ENCODE measurements at regions not wholly inside any gene's neighbourhood (a gene's known extent, or its start where the extent isn't known, plus 50 kb on each side); places are given as distances from the start of the nearest gene placed in this dataset.

GRCh38 chr5:175582697-175583096, 75.2 kb upstream of the HRH2 start:
- no peak overlapping the region for H2AFZ ChIP-seq (ENCODE audit: low read depth, low read length, poor library complexity, severe bottlenecking)
- peaks cover 5% of the 10 kb centered on the region; the same call in 1 of the 2 replicates for H3K27me3 ChIP-seq (ENCODE audit: insufficient read depth, low read length)
- DNase-seq (ENCODE audit: low read depth, low spot score) = no peak
- no peaks in the 10 kb centered on the region for H3K9me3 ChIP-seq (ENCODE audit: control insufficient read depth in 1 of 2, insufficient read depth in 1 of 2, low read depth in 1 of 2, low read length in 2 of 2)
- no peak for ATAC-seq
- H3K4me3 ChIP-seq (replicated peaks in 1 of 2; ENCODE audit: low read depth in 1 of 2, low read length in 2 of 2) = no peak overlapping the region
- ChIA-PET POLR2A (no interaction called here), CTCF (no interaction called here), RAD21 (ENCODE audit: low non-redundant PET in 1 of 2, low total read pairs in 2 of 2, uncharacterized antibody in 2 of 2, unreplicated experiment in 2 of 2) (no interaction called here)
- H3K79me2 ChIP-seq (ENCODE audit: insufficient read depth, low read length) = no peaks in the 10 kb centered on the region
- no peaks in the 10 kb centered on the region for H3K4me1 ChIP-seq (ENCODE audit: control insufficient read depth in 1 of 2, insufficient read depth in 2 of 2, low read length in 2 of 2)
- no peak overlapping the region for H3K27ac ChIP-seq (ENCODE audit: low read depth, low read length)
- no peaks in the 10 kb centered on the region for H3K36me3 ChIP-seq (ENCODE audit: control insufficient read depth in 1 of 2, insufficient read depth in 2 of 2, low read length in 2 of 2)
- no peaks in the 10 kb centered on the region for H4K20me1 ChIP-seq (ENCODE audit: insufficient read depth)
- no peak overlapping the region for H3K9ac ChIP-seq (ENCODE audit: low read length)
- H3K4me2 ChIP-seq (ENCODE audit: low read length) = no peak overlapping the region
- H3K9me2 ChIP-seq (ENCODE audit: insufficient read depth) = no peaks in the 10 kb centered on the region
- TF ChIP-seq YY1 (IDR thresholded peaks at IDR 0.05; ENCODE audit: extremely low read depth, insufficient replicate concordance, low read depth, low read length) = no peak
- TF ChIP-seq JUND (IDR thresholded peaks at IDR 0.05) = no peak
- TF ChIP-seq EGR1 (IDR thresholded peaks at IDR 0.05; ENCODE audit: low read depth) = no peak
- TF ChIP-seq, protein P1, sequence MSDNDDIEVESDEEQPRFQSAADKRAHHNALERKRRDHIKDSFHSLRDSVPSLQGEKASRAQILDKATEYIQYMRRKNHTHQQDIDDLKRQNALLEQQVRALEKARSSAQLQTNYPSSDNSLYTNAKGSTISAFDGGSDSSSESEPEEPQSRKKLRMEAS (IDR thresholded peaks at IDR 0.05) = no peak
- no peak for TF ChIP-seq ZNF274 (IDR thresholded peaks at IDR 0.05; ENCODE audit: low read depth, low read length)
- intact Hi-C loops (cut with micrococcal nuclease) = no loop called here
- no TSS peak for BruUV-seq (replicated peaks)

DNA sequence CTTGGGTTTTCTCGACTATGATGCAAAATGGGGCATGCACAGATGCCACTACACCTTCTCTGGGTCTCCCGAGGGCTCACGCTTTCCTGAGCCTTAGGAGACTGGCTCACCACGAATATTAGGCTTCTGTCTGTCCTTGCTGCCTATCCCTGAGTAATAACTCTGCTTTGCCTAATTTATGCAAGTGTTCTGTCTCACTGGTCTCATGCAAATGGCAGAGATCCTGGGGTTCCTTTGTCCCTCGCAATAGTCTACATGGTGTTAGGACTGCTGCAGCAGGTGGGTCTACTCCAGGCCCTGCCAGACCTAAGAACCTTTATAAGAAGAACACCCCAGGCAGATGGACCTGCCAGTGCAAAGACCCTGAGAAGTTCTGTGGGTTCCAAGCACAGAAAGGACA, 72.3 kb upstream of the HRH2 start:
- BruUV-seq (replicated peaks) = no TSS peak
- Histone ChIP-seq H3K36me3 (ENCODE audit: control insufficient read depth in 1 of 2, insufficient read depth in 2 of 2, low read length in 2 of 2) (no peaks in the 10 kb centered on the region), H3K4me1 (ENCODE audit: control insufficient read depth in 1 of 2, insufficient read depth in 2 of 2, low read length in 2 of 2) (peaks cover 0 to 4% of the 10 kb centered on the region in 2 experiments; a peak in 1 of 4 replicates), H3K79me2 (ENCODE audit: insufficient read depth, low read length) (no peaks in the 10 kb centered on the region), H4K20me1 (ENCODE audit: insufficient read depth) (no peaks in the 10 kb centered on the region), H3K9me3 (ENCODE audit: control insufficient read depth in 1 of 2, insufficient read depth in 1 of 2, low read depth in 1 of 2, low read length in 2 of 2) (no peaks in the 10 kb centered on the region), H3K4me2 (ENCODE audit: low read length) (no peak overlapping the region), H3K27ac (ENCODE audit: low read depth, low read length) (no peak overlapping the region), H3K4me3 (replicated peaks in 1 of 2; ENCODE audit: low read depth in 1 of 2, low read length in 2 of 2) (no peak overlapping the region), H3K27me3 (ENCODE audit: insufficient read depth, low read length) (peaks cover 5% of the 10 kb centered on the region; the same call in 1 of the 2 replicates), H3K9ac (ENCODE audit: low read length) (no peak overlapping the region), H3K9me2 (ENCODE audit: insufficient read depth) (no peaks in the 10 kb centered on the region), H2AFZ (ENCODE audit: low read depth, low read length, poor library complexity, severe bottlenecking) (no peak overlapping the region)
- TF ChIP-seq, protein P2, sequence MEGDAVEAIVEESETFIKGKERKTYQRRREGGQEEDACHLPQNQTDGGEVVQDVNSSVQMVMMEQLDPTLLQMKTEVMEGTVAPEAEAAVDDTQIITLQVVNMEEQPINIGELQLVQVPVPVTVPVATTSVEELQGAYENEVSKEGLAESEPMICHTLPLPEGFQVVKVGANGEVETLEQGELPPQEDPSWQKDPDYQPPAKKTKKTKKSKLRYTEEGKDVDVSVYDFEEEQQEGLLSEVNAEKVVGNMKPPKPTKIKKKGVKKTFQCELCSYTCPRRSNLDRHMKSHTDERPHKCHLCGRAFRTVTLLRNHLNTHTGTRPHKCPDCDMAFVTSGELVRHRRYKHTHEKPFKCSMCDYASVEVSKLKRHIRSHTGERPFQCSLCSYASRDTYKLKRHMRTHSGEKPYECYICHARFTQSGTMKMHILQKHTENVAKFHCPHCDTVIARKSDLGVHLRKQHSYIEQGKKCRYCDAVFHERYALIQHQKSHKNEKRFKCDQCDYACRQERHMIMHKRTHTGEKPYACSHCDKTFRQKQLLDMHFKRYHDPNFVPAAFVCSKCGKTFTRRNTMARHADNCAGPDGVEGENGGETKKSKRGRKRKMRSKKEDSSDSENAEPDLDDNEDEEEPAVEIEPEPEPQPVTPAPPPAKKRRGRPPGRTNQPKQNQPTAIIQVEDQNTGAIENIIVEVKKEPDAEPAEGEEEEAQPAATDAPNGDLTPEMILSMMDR (IDR thresholded peaks at IDR 0.05 in 2 of 3, conservative IDR thresholded peaks at IDR 0.05 in 1 of 3; ENCODE audit: borderline replicate concordance in 1 of 3, insufficient read depth in 1 of 3, low read depth in 2 of 3, low read length in 2 of 3) = no peak
- no peak for TF ChIP-seq ZNF274 (IDR thresholded peaks at IDR 0.05; ENCODE audit: low read depth, low read length)
- no peak for TF ChIP-seq POLR2AphosphoS5 (IDR thresholded peaks at IDR 0.05; ENCODE audit: low read depth, low read length)
- TF ChIP-seq RAD21 (IDR thresholded peaks at IDR 0.05; ENCODE audit: low read depth) = no peak
- TF ChIP-seq SRF (IDR thresholded peaks at IDR 0.05; ENCODE audit: low read depth) = no peak
- TF ChIP-seq YY1 (IDR thresholded peaks at IDR 0.05; ENCODE audit: extremely low read depth, insufficient replicate concordance, low read depth, low read length) = no peak
- TF ChIP-seq EZH2phosphoT487 (IDR thresholded peaks at IDR 0.05; ENCODE audit: borderline replicate concordance) = no peak
- TF ChIP-seq SIN3A (IDR thresholded peaks at IDR 0.05; ENCODE audit: low read depth) = no peak
- TF ChIP-seq JUND (IDR thresholded peaks at IDR 0.05) = no peak
- no peak for TF ChIP-seq CBX3 (IDR thresholded peaks at IDR 0.05; ENCODE audit: low read depth)
- TF ChIP-seq TCF7L2 (IDR thresholded peaks at IDR 0.05; ENCODE audit: borderline replicate concordance, extremely low read depth, insufficient read depth, insufficient read length) = no peak
- TF ChIP-seq, protein P1 (IDR thresholded peaks at IDR 0.05) = no peak
- no peak for TF ChIP-seq POLR2A (IDR thresholded peaks at IDR 0.05; ENCODE audit: borderline replicate concordance, extremely low read depth, insufficient read depth, insufficient read length)
- POLR2A ChIA-PET = no interaction called here
- DNase-seq (ENCODE audit: low read depth, low spot score) = no peak
- intact Hi-C loops (cut with micrococcal nuclease) = no loop called here
- ATAC-seq = no peak
- CTCF ChIA-PET = no interaction called here
- RAD21 ChIA-PET (ENCODE audit: low non-redundant PET in 1 of 2, low total read pairs in 2 of 2, uncharacterized antibody in 2 of 2, unreplicated experiment in 2 of 2) = no interaction called here

Data from HCT116 (cell line).